GM23338 (cell line): ENCODE measurements at regions not wholly inside any gene's neighbourhood (a gene's known extent, or its start where the extent isn't known, plus 50 kb on each side); places are given as distances from the start of the nearest gene placed in this dataset.

Experiments used
- ATAC-seq: fragments of 200-7000 bp; cut with Tn5 transposase; 3 replicates; pipeline ENCODE4 v1.9.1; 2020
- DNase-seq: peaks from one replicate; pipeline ENCODE4 v3.0.0-alpha.2; 2015; ENCODE audit warnings: low spot score
- H2AFZ ChIP-seq: fragments of 200-600 bp; sonication (generic); 2 replicates; pipeline ENCODE4 v1.8.0; 2016; ENCODE audit warnings: antibody characterized with exemption, mild to moderate bottlenecking, moderate library complexity
- H3F3A ChIP-seq: fragments of 200-600 bp; sonication (generic); replicated peaks from 2 replicates; pipeline ENCODE4 v1.8.0; 2017; ENCODE audit warnings: antibody characterized with exemption, mixed run types, low read depth
- H3K27ac ChIP-seq: fragments of 200-600 bp; sonication (generic); 2 replicates; pipeline ENCODE4 v1.6.1; 2016; ENCODE audit warnings: low read depth
- H3K27me3 ChIP-seq: fragments of 200-600 bp; sonication (generic); 2 replicates; pipeline ENCODE4 v1.8.0; 2016; ENCODE audit warnings: mild to moderate bottlenecking, mixed run types, moderate library complexity; ENCODE audit not compliant: insufficient read depth
- H3K36me3 ChIP-seq: fragments of 200-600 bp; sonication (generic); 2 replicates; pipeline ENCODE4 v1.8.0; 2016; ENCODE audit warnings: mild to moderate bottlenecking; ENCODE audit not compliant: insufficient read depth
- H3K4me1 ChIP-seq: fragments of 200-600 bp; sonication (generic); 2 replicates; pipeline ENCODE4 v1.8.0; 2016; ENCODE audit warnings: mild to moderate bottlenecking, moderate library complexity; ENCODE audit not compliant: insufficient read depth
- H3K4me2 ChIP-seq: fragments of 200-600 bp; sonication (generic); 2 replicates; pipeline ENCODE4 v1.7.1; 2017; ENCODE audit warnings: mixed run types
- H3K4me3 ChIP-seq: fragments of 200-600 bp; sonication (generic); 2 replicates; pipeline ENCODE4 v1.6.1; 2016; ENCODE audit warnings: mixed run types
- H3K79me2 ChIP-seq: fragments of 200-600 bp; sonication (generic); replicated peaks from 2 replicates; pipeline ENCODE4 v1.8.0; 2017; ENCODE audit warnings: mild to moderate bottlenecking; ENCODE audit not compliant: insufficient read depth
- H3K9me2 ChIP-seq: fragments of 200-600 bp; sonication (generic); 2 replicates; pipeline ENCODE4 v1.8.0; 2017; ENCODE audit not compliant: insufficient read depth
- H4K20me1 ChIP-seq: fragments of 200-600 bp; sonication (generic); replicated peaks from 2 replicates; pipeline ENCODE4 v1.8.0; 2017; ENCODE audit warnings: mild to moderate bottlenecking; ENCODE audit not compliant: insufficient read depth
- H3K27ac Mint-ChIP-seq: 2 replicates; pipeline ENCODE4 v1.8.0; 2020; ENCODE audit warnings: inconsistent platforms, mild to moderate bottlenecking, moderate library complexity, mixed read lengths
- H3K27me3 Mint-ChIP-seq: 3 replicates; pipeline ENCODE4 v1.8.0; 2022; ENCODE audit warnings: low read depth, mild to moderate bottlenecking, moderate library complexity, mixed read lengths, inconsistent platforms; ENCODE audit not compliant: insufficient read depth, poor library complexity
- H3K36me3 Mint-ChIP-seq: 3 replicates; pipeline ENCODE4 v1.8.0; 2021; ENCODE audit warnings: low read depth, mild to moderate bottlenecking, inconsistent platforms, moderate library complexity, mixed read lengths
- H3K4me1 Mint-ChIP-seq: 3 replicates; pipeline ENCODE4 v1.8.0; 2020; ENCODE audit warnings: mild to moderate bottlenecking, inconsistent platforms, mixed read lengths
- H3K4me3 Mint-ChIP-seq: 3 replicates; pipeline ENCODE4 v1.8.0; 2021; ENCODE audit warnings: moderate library complexity, mild to moderate bottlenecking, inconsistent platforms, mixed read lengths
- H3K9me3 Mint-ChIP-seq: 3 replicates; pipeline ENCODE4 v1.8.0; 2020; ENCODE audit warnings: moderate library complexity, mild to moderate bottlenecking, inconsistent platforms, mixed read lengths
- CTCF ChIP-seq, 2 experiments: fragments of 200-600 bp in 1 of 2; sonication (generic) in 1 of 2; conservative IDR thresholded peaks; 2 replicates each; pipeline versions ENCODE4 v1.5.1 to v1.6.1; 2016 to 2017; ENCODE audit warnings: antibody characterized with exemption in 2 of 2, low read depth in 2 of 2, mild to moderate bottlenecking in 2 of 2, moderate library complexity in 1 of 2
- ETS1 ChIP-seq: IDR thresholded peaks from 2 replicates; pipeline ENCODE4 v1.6.1; 2016; ENCODE audit warnings: antibody characterized with exemption
- EZH2phosphoT487 ChIP-seq: fragments of 200-600 bp; sonication (generic); IDR thresholded peaks from one replicate; pipeline ENCODE4 v1.8.1; 2018; ENCODE audit warnings: antibody characterized with exemption; ENCODE audit not compliant: unreplicated experiment
- JUNB ChIP-seq: IDR thresholded peaks from one replicate; pipeline ENCODE4 v1.6.1; 2016; ENCODE audit warnings: antibody characterized with exemption; ENCODE audit not compliant: unreplicated experiment
- NANOG ChIP-seq: IDR thresholded peaks from 2 replicates; pipeline ENCODE4 v1.6.1; 2016; ENCODE audit warnings: antibody characterized with exemption, borderline replicate concordance
- STAT1 ChIP-seq: IDR thresholded peaks from one replicate; pipeline ENCODE4 v1.6.1; 2016; ENCODE audit warnings: antibody characterized with exemption; ENCODE audit not compliant: unreplicated experiment
- ZNF462 ChIP-seq: fragments of 250-450 bp; sonication (Bioruptor Pico); IDR thresholded peaks from 2 replicates; pipeline ENCODE4 v1.5.0; 2020; ENCODE audit warnings: mild to moderate bottlenecking, moderate library complexity

GRCh38 chr4:85061974-85062373 lies 95.5 kb upstream of the WDFY3 start:
- H3K4me3 Mint-ChIP-seq: no peak overlapping the region
- Histone ChIP-seq H3K4me2 (no peak overlapping the region), H3K9me2 (no peaks in the 10 kb centered on the region), H3K79me2 (no peaks in the 10 kb centered on the region), H4K20me1 (no peaks in the 10 kb centered on the region), H3K4me3 (no peak overlapping the region), H3K27me3 (no peaks in the 10 kb centered on the region), H3K36me3 (no peaks in the 10 kb centered on the region), H3K4me1 (no peaks in the 10 kb centered on the region), H2AFZ (no peak overlapping the region), H3K27ac (no peak overlapping the region), H3F3A (no peaks in the 10 kb centered on the region)
- H3K27me3 Mint-ChIP-seq: no peaks in the 10 kb centered on the region
- ATAC-seq (no peak), DNase-seq (no peak)
- TF ChIP-seq STAT1 (no peak), ETS1 (no peak), JUNB (no peak), EZH2phosphoT487 (no peak), CTCF (conservative IDR thresholded peaks at IDR 0.05; ENCODE audit: low read depth in 2 of 2) (no peak), ZNF462 (no peak), NANOG (no peak)
- no peaks in the 10 kb centered on the region for H3K36me3 Mint-ChIP-seq
- H3K9me3 Mint-ChIP-seq: no peaks in the 10 kb centered on the region
- peaks cover 3% of the 10 kb centered on the region for H3K4me1 Mint-ChIP-seq
- H3K27ac Mint-ChIP-seq: no peak overlapping the region
